ENCODE measurements at regions not wholly inside any gene's neighbourhood (a gene's known extent, or its start where the extent isn't known, plus 50 kb on each side); places are given as distances from the start of the nearest gene placed in this dataset.

DNA sequence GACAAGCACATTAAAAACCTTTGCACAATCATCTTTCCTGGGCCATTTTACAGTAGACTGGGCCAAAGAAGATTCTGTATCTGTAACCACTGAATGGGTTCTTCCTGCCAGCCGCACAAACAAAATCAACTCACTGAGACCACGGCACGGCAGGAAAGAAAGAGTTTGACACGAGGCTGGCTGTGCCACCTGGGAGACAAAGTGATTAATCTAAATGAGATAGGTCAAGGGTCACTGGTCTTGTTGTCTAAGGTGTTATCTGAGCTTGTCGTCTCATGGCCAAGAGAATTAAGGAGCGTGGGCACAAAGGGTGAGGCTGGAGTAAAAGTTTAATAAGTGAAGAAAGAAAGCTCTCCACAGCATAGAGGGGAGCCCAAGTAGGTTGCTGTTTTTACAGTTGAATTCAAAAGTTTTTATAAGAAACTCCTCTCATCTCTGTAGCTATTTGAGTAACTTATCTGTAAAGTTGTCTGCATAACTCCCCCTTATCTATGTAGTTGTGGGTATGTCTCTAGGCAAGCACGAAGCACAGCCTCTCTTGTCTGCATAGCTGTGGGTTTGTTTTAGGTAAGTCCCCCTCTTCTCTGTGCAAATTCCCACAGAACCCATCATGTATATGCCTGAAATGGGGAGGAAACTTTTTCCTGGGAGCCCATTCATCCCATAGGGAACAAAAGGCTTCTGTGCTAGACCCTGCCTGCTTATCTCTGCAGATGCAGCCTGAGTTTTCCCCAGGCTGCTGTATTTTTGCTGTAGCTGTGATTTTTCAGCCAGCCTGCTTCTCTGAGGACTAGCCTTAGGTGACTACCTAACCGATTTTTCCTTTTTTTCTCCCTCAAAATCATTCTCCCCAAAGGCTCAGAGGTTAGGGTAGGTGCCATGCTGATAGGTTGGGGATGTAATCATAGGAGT is 1314.6 kb upstream of the TMEM132C start:
- H4K20me1 ChIP-seq (ENCODE audit: insufficient read depth, low read length): no peaks in the 10 kb centered on the region

DNA sequence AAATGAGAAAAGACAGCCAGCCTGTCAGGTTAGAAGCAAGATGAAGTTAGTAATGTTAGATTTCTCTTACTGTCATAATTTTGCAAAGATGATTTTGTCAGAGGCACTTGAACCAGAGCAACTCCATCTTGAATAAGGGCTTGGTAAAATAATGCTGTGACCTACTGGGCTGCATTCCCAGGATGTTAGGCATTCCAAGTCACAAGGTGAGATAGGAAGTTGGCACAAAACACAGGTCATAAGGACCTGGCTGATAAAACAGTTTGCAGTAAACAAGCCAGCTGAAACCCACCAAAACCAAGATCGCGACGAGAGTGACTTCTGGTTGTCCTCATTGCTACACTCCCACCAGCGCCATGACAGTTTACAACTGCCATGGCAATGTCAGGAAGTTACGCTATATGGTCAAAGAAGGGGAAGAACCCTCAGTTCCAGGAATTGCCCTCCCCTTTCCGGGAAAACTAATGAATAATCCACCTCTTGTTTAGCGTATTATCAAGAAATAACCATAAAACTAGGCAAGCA is 1313.5 kb upstream of the TMEM132C start:
- no peaks in the 10 kb centered on the region for H3K9me3 ChIP-seq (ENCODE audit: low read depth, low read length)
- H3K4me3 ChIP-seq (ENCODE audit: insufficient read depth, low read length): no peak overlapping the region
- H3K79me2 ChIP-seq (ENCODE audit: insufficient read depth, low read length): no peaks in the 10 kb centered on the region
- H3K27ac ChIP-seq (ENCODE audit: low read depth, low read length): no peak overlapping the region
- H3K27me3 ChIP-seq (ENCODE audit: insufficient read depth, low read length): no peaks in the 10 kb centered on the region
- no peaks in the 10 kb centered on the region for H3K4me1 ChIP-seq (ENCODE audit: insufficient read depth, low read length)
- no peaks in the 10 kb centered on the region for H3K36me3 ChIP-seq (ENCODE audit: insufficient read depth, low read length)
- H3K4me2 ChIP-seq (ENCODE audit: insufficient read depth, low read length): no peak overlapping the region
- TF ChIP-seq, protein P1, sequence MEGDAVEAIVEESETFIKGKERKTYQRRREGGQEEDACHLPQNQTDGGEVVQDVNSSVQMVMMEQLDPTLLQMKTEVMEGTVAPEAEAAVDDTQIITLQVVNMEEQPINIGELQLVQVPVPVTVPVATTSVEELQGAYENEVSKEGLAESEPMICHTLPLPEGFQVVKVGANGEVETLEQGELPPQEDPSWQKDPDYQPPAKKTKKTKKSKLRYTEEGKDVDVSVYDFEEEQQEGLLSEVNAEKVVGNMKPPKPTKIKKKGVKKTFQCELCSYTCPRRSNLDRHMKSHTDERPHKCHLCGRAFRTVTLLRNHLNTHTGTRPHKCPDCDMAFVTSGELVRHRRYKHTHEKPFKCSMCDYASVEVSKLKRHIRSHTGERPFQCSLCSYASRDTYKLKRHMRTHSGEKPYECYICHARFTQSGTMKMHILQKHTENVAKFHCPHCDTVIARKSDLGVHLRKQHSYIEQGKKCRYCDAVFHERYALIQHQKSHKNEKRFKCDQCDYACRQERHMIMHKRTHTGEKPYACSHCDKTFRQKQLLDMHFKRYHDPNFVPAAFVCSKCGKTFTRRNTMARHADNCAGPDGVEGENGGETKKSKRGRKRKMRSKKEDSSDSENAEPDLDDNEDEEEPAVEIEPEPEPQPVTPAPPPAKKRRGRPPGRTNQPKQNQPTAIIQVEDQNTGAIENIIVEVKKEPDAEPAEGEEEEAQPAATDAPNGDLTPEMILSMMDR (IDR thresholded peaks at IDR 0.05; ENCODE audit: extremely low read depth, low read depth, low read length): no peak
- H4K20me1 ChIP-seq (ENCODE audit: insufficient read depth, low read length): no peaks in the 10 kb centered on the region
- DNase-seq (ENCODE audit: insufficient read length, low spot score, missing footprints): no peak
- no peak overlapping the region for H2AFZ ChIP-seq (ENCODE audit: low read length)

More for the DNA sequence above, 1314.6 kb upstream of the TMEM132C start:
- DNase-seq (ENCODE audit: insufficient read length, low spot score, missing footprints): no peak
- H3K27me3 ChIP-seq (ENCODE audit: insufficient read depth, low read length): no peaks in the 10 kb centered on the region
- H3K9me3 ChIP-seq (ENCODE audit: low read depth, low read length): no peaks in the 10 kb centered on the region
- H3K27ac ChIP-seq (ENCODE audit: low read depth, low read length): no peak overlapping the region
- no peaks in the 10 kb centered on the region for H3K4me1 ChIP-seq (ENCODE audit: insufficient read depth, low read length)
- H3K79me2 ChIP-seq (ENCODE audit: insufficient read depth, low read length): no peaks in the 10 kb centered on the region
- no peaks in the 10 kb centered on the region for H3K36me3 ChIP-seq (ENCODE audit: insufficient read depth, low read length)
- no peak overlapping the region for H2AFZ ChIP-seq (ENCODE audit: low read length)
- no peak overlapping the region for H3K4me3 ChIP-seq (ENCODE audit: insufficient read depth, low read length)
- H3K4me2 ChIP-seq (ENCODE audit: insufficient read depth, low read length): no peak overlapping the region
- TF ChIP-seq, protein P1 (IDR thresholded peaks at IDR 0.05; ENCODE audit: extremely low read depth, low read depth, low read length): no peak

DNA sequence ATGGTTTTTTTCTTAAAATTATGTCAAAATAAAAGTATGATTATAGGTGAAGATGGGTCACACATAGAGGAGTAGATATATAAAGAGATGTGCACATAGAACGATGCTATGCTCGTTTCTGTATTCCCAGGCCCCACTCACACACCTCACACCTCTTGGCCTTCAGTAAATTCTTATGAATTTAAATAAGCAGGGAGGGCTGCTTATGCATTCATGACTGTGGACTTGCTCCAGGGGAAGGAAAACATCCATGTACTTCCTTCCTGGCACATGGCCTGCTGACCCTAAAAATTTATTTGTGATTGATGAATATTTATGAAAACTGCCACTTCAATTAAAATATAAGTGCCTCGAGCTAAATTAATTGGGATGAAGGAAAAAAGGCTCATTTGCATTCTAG is 1306.7 kb upstream of the TMEM132C start:
- H3K9me3 ChIP-seq (ENCODE audit: low read depth, low read length): no peaks in the 10 kb centered on the region
- no peaks in the 10 kb centered on the region for H3K27me3 ChIP-seq (ENCODE audit: insufficient read depth, low read length)
- H3K4me3 ChIP-seq (ENCODE audit: insufficient read depth, low read length): no peak overlapping the region
- H3K4me2 ChIP-seq (ENCODE audit: insufficient read depth, low read length): no peak overlapping the region
- H3K4me1 ChIP-seq (ENCODE audit: insufficient read depth, low read length): no peaks in the 10 kb centered on the region
- no peak overlapping the region for H3K27ac ChIP-seq (ENCODE audit: low read depth, low read length)
- no peaks in the 10 kb centered on the region for H4K20me1 ChIP-seq (ENCODE audit: insufficient read depth, low read length)
- no peak for DNase-seq (ENCODE audit: insufficient read length, low spot score, missing footprints)
- TF ChIP-seq, protein P1 (IDR thresholded peaks at IDR 0.05; ENCODE audit: extremely low read depth, low read depth, low read length): no peak
- no peaks in the 10 kb centered on the region for H3K79me2 ChIP-seq (ENCODE audit: insufficient read depth, low read length)
- H2AFZ ChIP-seq (ENCODE audit: low read length): no peak overlapping the region
- H3K36me3 ChIP-seq (ENCODE audit: insufficient read depth, low read length): no peaks in the 10 kb centered on the region

DNA sequence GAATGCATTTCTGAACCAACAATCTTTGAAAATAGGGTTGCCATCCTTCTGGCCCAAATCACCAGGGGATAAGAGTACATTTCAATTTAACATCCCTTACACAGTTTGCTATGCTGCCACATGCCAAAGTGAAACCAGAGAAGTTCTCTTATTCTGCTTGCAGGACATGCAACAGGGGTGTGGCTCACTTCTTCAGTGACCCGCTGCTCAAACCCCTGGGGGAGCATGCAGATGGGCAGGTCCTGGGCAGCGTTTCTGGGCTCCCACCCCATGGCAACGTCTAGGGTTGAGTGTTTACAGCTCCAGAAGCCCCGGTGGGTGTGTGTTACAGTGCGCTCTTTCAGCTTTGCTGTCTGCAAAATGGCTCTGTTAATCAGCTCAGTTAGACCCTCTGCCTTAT is 1306.3 kb upstream of the TMEM132C start:
- no peak overlapping the region for H2AFZ ChIP-seq (ENCODE audit: low read length)
- no peaks in the 10 kb centered on the region for H4K20me1 ChIP-seq (ENCODE audit: insufficient read depth, low read length)
- no peaks in the 10 kb centered on the region for H3K9me3 ChIP-seq (ENCODE audit: low read depth, low read length)
- H3K27me3 ChIP-seq (ENCODE audit: insufficient read depth, low read length): no peaks in the 10 kb centered on the region
- no peak for DNase-seq (ENCODE audit: insufficient read length, low spot score, missing footprints)
- H3K79me2 ChIP-seq (ENCODE audit: insufficient read depth, low read length): no peaks in the 10 kb centered on the region
- no peaks in the 10 kb centered on the region for H3K4me1 ChIP-seq (ENCODE audit: insufficient read depth, low read length)
- TF ChIP-seq, protein P1 (IDR thresholded peaks at IDR 0.05; ENCODE audit: extremely low read depth, low read depth, low read length): no peak
- no peak overlapping the region for H3K4me3 ChIP-seq (ENCODE audit: insufficient read depth, low read length)
- no peak overlapping the region for H3K27ac ChIP-seq (ENCODE audit: low read depth, low read length)
- no peak overlapping the region for H3K4me2 ChIP-seq (ENCODE audit: insufficient read depth, low read length)
- no peaks in the 10 kb centered on the region for H3K36me3 ChIP-seq (ENCODE audit: insufficient read depth, low read length)
